SK-N-MC (cell line): ENCODE measurements at regions not wholly inside any gene's neighbourhood (a gene's known extent, or its start where the extent isn't known, plus 50 kb on each side); places are given as distances from the start of the nearest gene placed in this dataset.
A peak's percentile ranks its signal among the peaks of the same experiment; 100 is the strongest.

ENCODE experiments used
- EZH2 ChIP-seq: fragments of 200-600 bp; sonication (generic); IDR thresholded peaks from one replicate; pipeline ENCODE4 v1.6.1; 2017; ENCODE audit warnings: antibody characterized with exemption
- POLR2AphosphoS5 ChIP-seq: IDR thresholded peaks from 2 replicates; pipeline ENCODE4 v1.6.1; 2012; ENCODE audit warnings: mild to moderate bottlenecking, low read depth, low read length, borderline replicate concordance

DNA sequence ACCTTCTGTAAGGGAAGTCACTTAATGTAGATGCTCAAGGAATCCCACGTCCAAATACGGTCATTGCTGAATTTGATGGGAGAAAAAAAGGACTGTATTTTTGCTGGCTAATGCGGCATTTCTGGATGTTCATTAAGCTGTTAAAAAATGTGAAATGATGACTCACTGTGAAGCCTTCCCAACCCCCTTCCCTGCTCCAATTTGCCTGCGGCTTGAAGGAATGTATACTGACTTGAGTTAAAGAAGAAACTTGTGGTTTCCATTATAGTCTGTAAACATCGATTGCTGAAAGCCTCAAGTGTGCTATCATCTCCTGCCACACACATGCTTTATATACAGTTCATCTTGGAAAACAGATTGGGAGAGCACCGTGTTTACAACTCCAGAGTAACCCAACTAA is 249.1 kb upstream of the JAG1 start:
- TF ChIP-seq POLR2AphosphoS5 (peak; percentile 27; the same call in 1 of the 2 replicates), EZH2 (no peak)
